AG09309 (cell line): ENCODE measurements at regions not wholly inside any gene's neighbourhood (a gene's known extent, or its start where the extent isn't known, plus 50 kb on each side); places are given as distances from the start of the nearest gene placed in this dataset.

ENCODE experiments used
- DNase-seq: peaks from one replicate; pipeline ENCODE4 v3.0.0-alpha.2; 2010; ENCODE audit warnings: low read depth
- H3K4me3 ChIP-seq: 2 replicates; pipeline ENCODE4 v1.5.1; 2011; ENCODE audit warnings: mild to moderate bottlenecking, low read depth, low read length, moderate library complexity; ENCODE audit not compliant: control insufficient read depth
- CTCF ChIP-seq: IDR thresholded peaks from 2 replicates; pipeline ENCODE4 v1.5.1; 2011; ENCODE audit warnings: mild to moderate bottlenecking, low read depth, low read length, inconsistent platforms; ENCODE audit not compliant: insufficient read depth, control insufficient read depth; ENCODE audit errors: missing control alignments

GRCh38 chr18:67347438-67347837 lies 169.1 kb downstream of the DSEL start:
- H3K4me3 ChIP-seq: no peak overlapping the region
- TF ChIP-seq CTCF: no peak
- no peak for DNase-seq

DNA sequence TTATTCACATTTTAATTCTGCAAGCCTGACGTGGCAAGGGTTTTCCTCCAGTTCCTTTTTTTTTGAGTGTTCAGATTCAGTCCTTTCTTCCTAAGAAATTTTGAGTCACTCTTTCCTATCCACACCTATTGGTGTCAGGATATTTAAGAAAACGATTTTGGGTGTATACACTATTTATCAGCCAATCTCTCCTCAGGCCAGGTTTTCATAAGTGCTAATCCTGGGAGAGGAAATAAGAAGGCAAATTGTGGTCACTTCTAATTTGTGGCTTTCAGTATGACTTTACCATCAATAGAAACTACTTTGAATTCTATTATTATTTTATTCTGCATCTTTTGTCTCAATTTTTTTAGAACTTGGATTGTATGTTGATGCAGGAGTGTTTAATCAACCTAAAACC lies 174.4 kb downstream of the DSEL start:
- TF ChIP-seq CTCF: no peak
- no peak overlapping the region for H3K4me3 ChIP-seq
- no peak for DNase-seq

GRCh38 chr18:67337696-67338095 lies 178.8 kb downstream of the DSEL start:
- no peak for DNase-seq
- H3K4me3 ChIP-seq: no peak overlapping the region
- TF ChIP-seq CTCF: no peak

DNA sequence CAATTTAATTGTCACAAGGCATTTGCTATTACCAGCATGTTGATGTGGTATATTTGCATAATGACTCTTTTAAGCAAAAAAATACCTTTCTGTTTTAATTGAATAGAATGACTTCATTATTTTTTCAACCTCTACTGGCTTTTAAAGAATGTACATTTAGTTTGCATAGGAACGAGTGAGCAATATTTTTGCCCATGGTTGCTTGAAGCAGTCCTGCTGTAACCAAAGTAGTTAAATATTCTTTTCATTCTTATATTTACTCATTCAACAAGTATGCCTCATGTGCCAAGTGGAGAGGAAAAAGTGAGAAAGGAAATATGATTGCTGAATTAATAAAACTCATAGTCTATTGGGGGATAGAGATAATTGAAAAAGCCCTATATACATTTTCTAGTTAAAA lies 184.7 kb downstream of the DSEL start:
- no peak for DNase-seq
- no peak overlapping the region for H3K4me3 ChIP-seq
- no peak for TF ChIP-seq CTCF

- DNase-seq: no peak
- H3K4me3 ChIP-seq: no peak overlapping the region
- TF ChIP-seq CTCF: no peak
These were observed 197.4 kb downstream of the DSEL start for GRCh38 chr18:67319109-67319508.

GRCh38 chr18:67318651-67319050 lies 197.9 kb downstream of the DSEL start:
- peak; percentile 10 for DNase-seq
- no peak overlapping the region for H3K4me3 ChIP-seq
- TF ChIP-seq CTCF: no peak

GRCh38 chr18:67310826-67311225 lies 205.7 kb downstream of the DSEL start:
- no peak for TF ChIP-seq CTCF
- no peak overlapping the region for H3K4me3 ChIP-seq
- DNase-seq: no peak
